ENCODE measurements at regions not wholly inside any gene's neighbourhood (a gene's known extent, or its start where the extent isn't known, plus 50 kb on each side); places are given as distances from the start of the nearest gene placed in this dataset.

DNA sequence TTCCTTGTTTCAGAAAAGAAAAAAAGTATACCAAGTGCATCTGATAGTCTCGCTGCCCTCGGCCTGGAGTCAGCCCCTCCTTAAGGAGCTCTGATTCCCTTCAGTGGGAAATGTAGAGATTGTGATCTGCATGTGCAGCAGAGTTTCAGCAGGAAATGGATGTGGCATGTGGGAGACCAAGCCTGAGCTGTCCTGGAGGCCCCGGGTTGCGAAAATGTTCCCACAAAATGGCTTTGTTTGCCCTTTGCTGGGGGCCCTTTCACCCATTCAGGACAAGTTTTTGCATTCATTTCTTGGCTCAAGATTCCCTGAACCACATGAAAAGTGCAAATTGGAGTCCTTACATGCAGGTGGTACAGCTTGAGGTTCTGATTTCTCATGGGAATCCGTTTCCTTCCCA, 230.9 kb downstream of the GADD45G start (continued):
- TF ChIP-seq ZNF24 (IDR thresholded peaks at IDR 0.05) (no peak), SREBF1 (IDR thresholded peaks at IDR 0.05; ENCODE audit: low read length) (no peak), NBN (IDR thresholded peaks at IDR 0.05) (no peak), STAT3 (IDR thresholded peaks at IDR 0.05; ENCODE audit: low read depth, low read length) (no peak)
- TF ChIP-seq, protein P1, sequence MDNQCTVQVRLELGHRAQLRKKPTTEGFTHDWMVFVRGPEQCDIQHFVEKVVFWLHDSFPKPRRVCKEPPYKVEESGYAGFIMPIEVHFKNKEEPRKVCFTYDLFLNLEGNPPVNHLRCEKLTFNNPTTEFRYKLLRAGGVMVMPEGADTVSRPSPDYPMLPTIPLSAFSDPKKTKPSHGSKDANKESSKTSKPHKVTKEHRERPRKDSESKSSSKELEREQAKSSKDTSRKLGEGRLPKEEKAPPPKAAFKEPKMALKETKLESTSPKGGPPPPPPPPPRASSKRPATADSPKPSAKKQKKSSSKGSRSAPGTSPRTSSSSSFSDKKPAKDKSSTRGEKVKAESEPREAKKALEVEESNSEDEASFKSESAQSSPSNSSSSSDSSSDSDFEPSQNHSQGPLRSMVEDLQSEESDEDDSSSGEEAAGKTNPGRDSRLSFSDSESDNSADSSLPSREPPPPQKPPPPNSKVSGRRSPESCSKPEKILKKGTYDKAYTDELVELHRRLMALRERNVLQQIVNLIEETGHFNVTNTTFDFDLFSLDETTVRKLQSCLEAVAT (IDR thresholded peaks at IDR 0.05): no peak

DNA sequence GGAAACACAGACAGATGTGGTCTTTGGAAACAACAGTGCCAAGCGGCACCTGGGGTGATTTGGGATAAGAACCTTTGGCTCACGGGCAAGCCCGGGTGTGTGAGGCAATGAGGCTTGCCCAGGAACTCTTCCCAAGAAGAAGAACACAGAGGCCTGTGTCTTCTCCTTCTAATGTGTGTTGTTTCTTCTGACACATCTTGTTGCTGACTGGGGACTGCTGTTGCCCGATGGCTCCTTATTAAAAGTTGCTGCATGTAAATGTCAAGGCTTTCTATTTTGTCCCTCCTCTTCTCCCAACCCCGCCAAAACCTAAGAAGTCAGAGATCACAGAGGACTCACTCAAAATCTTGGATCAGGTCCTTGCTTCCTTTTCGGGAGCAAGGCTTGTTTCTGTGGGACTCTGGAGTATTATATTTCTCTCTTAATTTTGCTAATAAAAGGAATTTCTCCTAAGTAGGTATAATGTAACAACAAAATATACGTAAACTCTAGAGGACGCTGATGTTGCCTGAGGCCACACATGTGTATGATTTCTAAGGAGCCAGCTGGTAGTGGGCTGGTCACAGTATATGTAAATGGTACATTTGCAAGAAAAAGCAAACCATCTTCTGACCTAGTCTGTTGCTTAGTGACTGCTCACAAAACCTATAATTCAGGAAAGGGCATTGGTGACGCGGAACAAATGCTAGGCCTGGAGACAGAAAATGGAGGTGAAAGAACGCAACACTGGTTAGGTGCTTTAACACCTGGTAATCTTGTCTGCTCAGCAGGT, 232.5 kb downstream of the GADD45G start:
- Histone ChIP-seq H3K79me2 (ENCODE audit: control insufficient read depth, insufficient read depth, low read length) (no peaks in the 10 kb centered on the region), H3K36me3 (ENCODE audit: control insufficient read depth in 2 of 2, insufficient read depth in 2 of 2, low read length in 1 of 2) (no peaks in the 10 kb centered on the region), H3K9me3 (replicated peaks; ENCODE audit: control insufficient read depth, insufficient read depth, low read length) (no peaks in the 10 kb centered on the region), H3K4me2 (ENCODE audit: control insufficient read depth, insufficient read depth) (no peak overlapping the region), H4K20me1 (ENCODE audit: control insufficient read depth, insufficient read depth) (no peaks in the 10 kb centered on the region), H3K4me3 (no peak overlapping the region), H3K9ac (ENCODE audit: control insufficient read depth, insufficient read depth, low read length) (no peak overlapping the region), H3K4me1 (ENCODE audit: control insufficient read depth, insufficient read depth, low read length) (no peaks in the 10 kb centered on the region), H3K27ac (ENCODE audit: control insufficient read depth, insufficient read depth) (no peak overlapping the region), H2AFZ (ENCODE audit: control insufficient read depth, low read depth, low read length) (no peak overlapping the region), H3K27me3 (replicated peaks in 1 of 2; ENCODE audit: control insufficient read depth in 2 of 2, insufficient read depth in 2 of 2, low read length in 1 of 2) (no peaks in the 10 kb centered on the region; a peak in 1 of 4 replicates)
- intact Hi-C loops (cut with micrococcal nuclease; ENCODE audit: unreplicated experiment) (no loop called here), in situ Hi-C loops (cut with MboI) (no loop called here)
- RAD21 ChIA-PET (ENCODE audit: unreplicated experiment): no interaction called here
- CTCF ChIA-PET: interaction anchor here (1.1 kb wide), 1 partner anchor 1042 kb away, joined by 3 read pairs; no protein-coding TSS in a partner anchor
- SMC1A ChIA-PET (ENCODE audit: uncharacterized antibody, unreplicated experiment): interaction anchor here (1.6 kb wide), 1 partner anchor 106 kb away, joined by 3 read pairs; no protein-coding TSS in a partner anchor
- no peak for DNase-seq (ENCODE audit: low read depth, low spot score)
- WGBS (ENCODE audit: insufficient coverage, insufficient replicate concordance, low lambda C conversion rate, missing lambda C conversion rate): 56% methylated on average over 11 of the region's 11 CpGs
- ATAC-seq: no peak
- no peak for FAIRE-seq
- BruUV-seq (replicated peaks): no TSS peak
- POLR2A ChIA-PET: no interaction called here
- no peak for TF ChIP-seq IKZF2 (IDR thresholded peaks at IDR 0.05)
- TF ChIP-seq, protein P2, sequence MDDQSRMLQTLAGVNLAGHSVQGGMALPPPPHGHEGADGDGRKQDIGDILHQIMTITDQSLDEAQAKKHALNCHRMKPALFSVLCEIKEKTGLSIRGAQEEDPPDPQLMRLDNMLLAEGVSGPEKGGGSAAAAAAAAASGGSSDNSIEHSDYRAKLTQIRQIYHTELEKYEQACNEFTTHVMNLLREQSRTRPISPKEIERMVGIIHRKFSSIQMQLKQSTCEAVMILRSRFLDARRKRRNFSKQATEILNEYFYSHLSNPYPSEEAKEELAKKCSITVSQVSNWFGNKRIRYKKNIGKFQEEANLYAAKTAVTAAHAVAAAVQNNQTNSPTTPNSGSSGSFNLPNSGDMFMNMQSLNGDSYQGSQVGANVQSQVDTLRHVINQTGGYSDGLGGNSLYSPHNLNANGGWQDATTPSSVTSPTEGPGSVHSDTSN (IDR thresholded peaks at IDR 0.05; ENCODE audit: insufficient replicate concordance, low read depth, low read length): no peak
- TF ChIP-seq, protein P3, sequence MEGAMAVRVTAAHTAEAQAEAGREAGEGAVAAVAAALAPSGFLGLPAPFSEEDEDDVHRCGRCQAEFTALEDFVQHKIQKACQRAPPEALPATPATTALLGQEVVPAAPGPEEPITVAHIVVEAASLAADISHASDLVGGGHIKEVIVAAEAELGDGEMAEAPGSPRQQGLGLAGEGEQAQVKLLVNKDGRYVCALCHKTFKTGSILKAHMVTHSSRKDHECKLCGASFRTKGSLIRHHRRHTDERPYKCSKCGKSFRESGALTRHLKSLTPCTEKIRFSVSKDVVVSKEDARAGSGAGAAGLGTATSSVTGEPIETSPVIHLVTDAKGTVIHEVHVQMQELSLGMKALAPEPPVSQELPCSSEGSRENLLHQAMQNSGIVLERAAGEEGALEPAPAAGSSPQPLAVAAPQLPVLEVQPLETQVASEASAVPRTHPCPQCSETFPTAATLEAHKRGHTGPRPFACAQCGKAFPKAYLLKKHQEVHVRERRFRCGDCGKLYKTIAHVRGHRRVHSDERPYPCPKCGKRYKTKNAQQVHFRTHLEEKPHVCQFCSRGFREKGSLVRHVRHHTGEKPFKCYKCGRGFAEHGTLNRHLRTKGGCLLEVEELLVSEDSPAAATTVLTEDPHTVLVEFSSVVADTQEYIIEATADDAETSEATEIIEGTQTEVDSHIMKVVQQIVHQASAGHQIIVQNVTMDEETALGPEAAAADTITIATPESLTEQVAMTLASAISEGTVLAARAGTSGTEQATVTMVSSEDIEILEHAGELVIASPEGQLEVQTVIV (IDR thresholded peaks at IDR 0.05; ENCODE audit: borderline replicate concordance, partially characterized antibody): no peak
- TF ChIP-seq ZNF24 (IDR thresholded peaks at IDR 0.05): no peak
- TF ChIP-seq, protein P4, sequence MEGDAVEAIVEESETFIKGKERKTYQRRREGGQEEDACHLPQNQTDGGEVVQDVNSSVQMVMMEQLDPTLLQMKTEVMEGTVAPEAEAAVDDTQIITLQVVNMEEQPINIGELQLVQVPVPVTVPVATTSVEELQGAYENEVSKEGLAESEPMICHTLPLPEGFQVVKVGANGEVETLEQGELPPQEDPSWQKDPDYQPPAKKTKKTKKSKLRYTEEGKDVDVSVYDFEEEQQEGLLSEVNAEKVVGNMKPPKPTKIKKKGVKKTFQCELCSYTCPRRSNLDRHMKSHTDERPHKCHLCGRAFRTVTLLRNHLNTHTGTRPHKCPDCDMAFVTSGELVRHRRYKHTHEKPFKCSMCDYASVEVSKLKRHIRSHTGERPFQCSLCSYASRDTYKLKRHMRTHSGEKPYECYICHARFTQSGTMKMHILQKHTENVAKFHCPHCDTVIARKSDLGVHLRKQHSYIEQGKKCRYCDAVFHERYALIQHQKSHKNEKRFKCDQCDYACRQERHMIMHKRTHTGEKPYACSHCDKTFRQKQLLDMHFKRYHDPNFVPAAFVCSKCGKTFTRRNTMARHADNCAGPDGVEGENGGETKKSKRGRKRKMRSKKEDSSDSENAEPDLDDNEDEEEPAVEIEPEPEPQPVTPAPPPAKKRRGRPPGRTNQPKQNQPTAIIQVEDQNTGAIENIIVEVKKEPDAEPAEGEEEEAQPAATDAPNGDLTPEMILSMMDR (IDR thresholded peaks at IDR 0.05 in 2 of 3, conservative IDR thresholded peaks at IDR 0.05 in 1 of 3; ENCODE audit: control insufficient read depth in 2 of 3, extremely low read depth in 1 of 3, insufficient read depth in 1 of 3, low read depth in 3 of 3, low read length in 3 of 3): no peak
- no peak for TF ChIP-seq HDAC6 (IDR thresholded peaks at IDR 0.05; ENCODE audit: unreplicated experiment)
- TF ChIP-seq BMI1 (IDR thresholded peaks at IDR 0.05; ENCODE audit: borderline replicate concordance): no peak
- TF ChIP-seq BRCA1 (IDR thresholded peaks at IDR 0.05; ENCODE audit: low read depth, low read length): no peak
- no peak for TF ChIP-seq SMC3 (IDR thresholded peaks at IDR 0.05; ENCODE audit: borderline replicate concordance, low read length)
- no peak for TF ChIP-seq SUPT20H (IDR thresholded peaks at IDR 0.05; ENCODE audit: borderline replicate concordance, control insufficient read depth, low read depth, low read length)
- TF ChIP-seq NBN (IDR thresholded peaks at IDR 0.05): no peak
